ENCODE measurements at regions not wholly inside any gene's neighbourhood (a gene's known extent, or its start where the extent isn't known, plus 50 kb on each side); places are given as distances from the start of the nearest gene placed in this dataset.

GRCh38 chr3:30263238-30263924, 343.0 kb upstream of the TGFBR2 start:
- H4K20me1 ChIP-seq (ENCODE audit: control insufficient read depth, extremely low read depth, insufficient read depth, low read length): no peaks in the 10 kb centered on the region
- no peaks in the 10 kb centered on the region for H3K27me3 ChIP-seq (ENCODE audit: control insufficient read depth, extremely low read depth, insufficient read depth, low read length)
- H2AFZ ChIP-seq (ENCODE audit: control insufficient read depth, low read length): no peak overlapping the region
- TF ChIP-seq EZH2 (IDR thresholded peaks at IDR 0.05; ENCODE audit: low read length) (no peak), CTCF (optimal IDR thresholded peaks at IDR 0.05 in 1 of 3, IDR thresholded peaks at IDR 0.05 in 1 of 3, conservative IDR thresholded peaks at IDR 0.05 in 1 of 3; ENCODE audit: extremely low read depth in 1 of 3, insufficient read depth in 2 of 3, low read length in 3 of 3) (no peak)
- H3K79me2 ChIP-seq (ENCODE audit: control insufficient read depth, insufficient read depth, low read length): no peaks in the 10 kb centered on the region
- no peaks in the 10 kb centered on the region for H3K9me3 ChIP-seq (ENCODE audit: control insufficient read depth, low read depth, low read length)
- dilution Hi-C loops (cut with MboI; ENCODE audit: extremely low pct_ligation_motif_present, low sequenced_read_pairs): no loop called here
- no peak overlapping the region for H3K27ac ChIP-seq (ENCODE audit: control insufficient read depth, insufficient read depth, low read length)
- no peak overlapping the region for H3K9ac ChIP-seq (ENCODE audit: control insufficient read depth, extremely low read depth, insufficient read depth, low read length)
- no peaks in the 10 kb centered on the region for H3K36me3 ChIP-seq (ENCODE audit: control insufficient read depth in 2 of 2, extremely low read depth in 1 of 2, insufficient read depth in 2 of 2, low read length in 2 of 2)
- no peaks in the 10 kb centered on the region for H3K9me1 ChIP-seq (ENCODE audit: control insufficient read depth, extremely low read depth, insufficient read depth, low read length)
- no peak for DNase-seq (ENCODE audit: low read depth, low spot score)
- no peak for FAIRE-seq
- no peak overlapping the region for H3K4me2 ChIP-seq (ENCODE audit: control insufficient read depth, extremely low read depth, insufficient read depth, low read depth, low read length)
- no peak overlapping the region for H3K4me3 ChIP-seq (ENCODE audit: control insufficient read depth in 2 of 3, extremely low read depth in 1 of 3, insufficient read depth in 2 of 3, low read depth in 1 of 3, low read length in 3 of 3)
- H3K4me1 ChIP-seq (ENCODE audit: control insufficient read depth, extremely low read depth, insufficient read depth, low read length): peaks cover 3% of the 10 kb centered on the region

GRCh38 chr3:30263925-30264313, 342.5 kb upstream of the TGFBR2 start:
- no peaks in the 10 kb centered on the region for H3K79me2 ChIP-seq (ENCODE audit: control insufficient read depth, insufficient read depth, low read length)
- H3K27me3 ChIP-seq (ENCODE audit: control insufficient read depth, extremely low read depth, insufficient read depth, low read length): no peaks in the 10 kb centered on the region
- TF ChIP-seq EZH2 (IDR thresholded peaks at IDR 0.05; ENCODE audit: low read length): no peak
- peak in 1 of 3 experiments; percentile 5 for TF ChIP-seq CTCF (optimal IDR thresholded peaks at IDR 0.05 in 1 of 3, IDR thresholded peaks at IDR 0.05 in 1 of 3, conservative IDR thresholded peaks at IDR 0.05 in 1 of 3; ENCODE audit: extremely low read depth in 1 of 3, insufficient read depth in 2 of 3, low read length in 3 of 3)
- H2AFZ ChIP-seq (ENCODE audit: control insufficient read depth, low read length): no peak overlapping the region
- FAIRE-seq (no peak), DNase-seq (ENCODE audit: low read depth, low spot score) (no peak)
- no peak overlapping the region for H3K4me2 ChIP-seq (ENCODE audit: control insufficient read depth, extremely low read depth, insufficient read depth, low read depth, low read length)
- peaks cover 3% of the 10 kb centered on the region for H3K4me1 ChIP-seq (ENCODE audit: control insufficient read depth, extremely low read depth, insufficient read depth, low read length)
- H3K9me1 ChIP-seq (ENCODE audit: control insufficient read depth, extremely low read depth, insufficient read depth, low read length): no peaks in the 10 kb centered on the region
- no peak overlapping the region for H3K4me3 ChIP-seq (ENCODE audit: control insufficient read depth in 2 of 3, extremely low read depth in 1 of 3, insufficient read depth in 2 of 3, low read depth in 1 of 3, low read length in 3 of 3)
- H3K36me3 ChIP-seq (ENCODE audit: control insufficient read depth in 2 of 2, extremely low read depth in 1 of 2, insufficient read depth in 2 of 2, low read length in 2 of 2): no peaks in the 10 kb centered on the region
- H3K9ac ChIP-seq (ENCODE audit: control insufficient read depth, extremely low read depth, insufficient read depth, low read length): no peak overlapping the region
- H4K20me1 ChIP-seq (ENCODE audit: control insufficient read depth, extremely low read depth, insufficient read depth, low read length): no peaks in the 10 kb centered on the region
- H3K9me3 ChIP-seq (ENCODE audit: control insufficient read depth, low read depth, low read length): no peaks in the 10 kb centered on the region
- dilution Hi-C loops (cut with MboI; ENCODE audit: extremely low pct_ligation_motif_present, low sequenced_read_pairs): no loop called here
- no peak overlapping the region for H3K27ac ChIP-seq (ENCODE audit: control insufficient read depth, insufficient read depth, low read length)
